ENCODE measurements at regions not wholly inside any gene's neighbourhood (a gene's known extent, or its start where the extent isn't known, plus 50 kb on each side); places are given as distances from the start of the nearest gene placed in this dataset.

DNA sequence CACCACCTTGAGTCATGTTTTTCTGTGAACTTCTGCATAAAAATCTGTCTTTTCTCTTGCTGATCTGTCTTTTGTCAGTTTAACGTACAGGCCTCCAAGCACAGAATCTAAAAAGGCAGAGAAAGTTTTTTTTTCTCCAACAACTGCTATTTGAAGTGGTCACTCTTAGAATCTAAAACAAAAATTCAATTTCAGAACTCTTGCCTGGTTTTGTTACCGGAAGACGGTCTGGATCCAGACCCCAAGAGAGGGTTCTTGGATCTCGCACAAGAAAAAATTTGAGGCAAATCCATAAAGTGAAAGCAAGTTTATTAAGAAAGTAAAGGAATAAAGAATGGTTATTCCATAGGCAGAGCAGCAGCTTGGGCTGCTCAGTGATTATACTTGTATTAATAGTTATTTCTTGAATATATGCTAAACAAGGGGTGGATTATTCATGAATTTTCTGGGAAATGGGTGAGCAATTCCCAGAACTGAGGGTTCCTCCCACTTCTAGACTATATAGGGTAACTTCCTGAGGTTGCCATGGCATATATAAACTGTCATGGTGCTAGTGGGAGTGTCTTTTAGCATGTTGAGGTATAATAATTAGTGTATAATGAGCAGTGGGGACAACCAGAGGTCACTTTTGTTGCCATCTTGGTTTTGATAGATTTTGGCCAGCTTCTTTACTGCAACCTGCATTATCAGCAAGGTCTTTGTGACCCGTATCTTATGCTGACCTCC lies 150.0 kb upstream of the PLEKHA5 start:
- no peak for TF ChIP-seq MXI1 (conservative IDR thresholded peaks at IDR 0.05; ENCODE audit: poor library complexity, severe bottlenecking)
- TF ChIP-seq, protein P1, sequence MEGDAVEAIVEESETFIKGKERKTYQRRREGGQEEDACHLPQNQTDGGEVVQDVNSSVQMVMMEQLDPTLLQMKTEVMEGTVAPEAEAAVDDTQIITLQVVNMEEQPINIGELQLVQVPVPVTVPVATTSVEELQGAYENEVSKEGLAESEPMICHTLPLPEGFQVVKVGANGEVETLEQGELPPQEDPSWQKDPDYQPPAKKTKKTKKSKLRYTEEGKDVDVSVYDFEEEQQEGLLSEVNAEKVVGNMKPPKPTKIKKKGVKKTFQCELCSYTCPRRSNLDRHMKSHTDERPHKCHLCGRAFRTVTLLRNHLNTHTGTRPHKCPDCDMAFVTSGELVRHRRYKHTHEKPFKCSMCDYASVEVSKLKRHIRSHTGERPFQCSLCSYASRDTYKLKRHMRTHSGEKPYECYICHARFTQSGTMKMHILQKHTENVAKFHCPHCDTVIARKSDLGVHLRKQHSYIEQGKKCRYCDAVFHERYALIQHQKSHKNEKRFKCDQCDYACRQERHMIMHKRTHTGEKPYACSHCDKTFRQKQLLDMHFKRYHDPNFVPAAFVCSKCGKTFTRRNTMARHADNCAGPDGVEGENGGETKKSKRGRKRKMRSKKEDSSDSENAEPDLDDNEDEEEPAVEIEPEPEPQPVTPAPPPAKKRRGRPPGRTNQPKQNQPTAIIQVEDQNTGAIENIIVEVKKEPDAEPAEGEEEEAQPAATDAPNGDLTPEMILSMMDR (IDR thresholded peaks at IDR 0.05; ENCODE audit: poor library complexity, severe bottlenecking), result no peak
- TF ChIP-seq SMC3 (conservative IDR thresholded peaks at IDR 0.05; ENCODE audit: poor library complexity), result no peak
- no peak for TF ChIP-seq RAD21 (conservative IDR thresholded peaks at IDR 0.05)
- no peak for TF ChIP-seq EZH2 (IDR thresholded peaks at IDR 0.05; ENCODE audit: borderline replicate concordance, insufficient read depth, low read length, poor library complexity, severe bottlenecking)
- no peak for TF ChIP-seq EP300 (conservative IDR thresholded peaks at IDR 0.05; ENCODE audit: poor library complexity, severe bottlenecking)
- no peak overlapping the region for H3K9ac ChIP-seq (ENCODE audit: low read length)
- no peak overlapping the region for H2AFZ ChIP-seq (ENCODE audit: low read depth, low read length)
- no peak overlapping the region for H3K27ac ChIP-seq (ENCODE audit: low read length)
- H3K79me2 ChIP-seq (replicated peaks; ENCODE audit: insufficient read depth, low read length), result no peaks in the 10 kb centered on the region
- H3K9me3 ChIP-seq (ENCODE audit: low read length), result no peaks in the 10 kb centered on the region
- no peaks in the 10 kb centered on the region for H3F3A ChIP-seq (ENCODE audit: insufficient read depth, low read length, poor library complexity, severe bottlenecking)
- H3K27me3 ChIP-seq (ENCODE audit: insufficient read depth, low read depth, low read length), result no peaks in the 10 kb centered on the region
- no peak overlapping the region for H3K4me3 ChIP-seq (ENCODE audit: low read length)
- no peaks in the 10 kb centered on the region for H4K20me1 ChIP-seq (ENCODE audit: insufficient read depth)
- H3K4me2 ChIP-seq (ENCODE audit: low read length), result no peak overlapping the region
- no peaks in the 10 kb centered on the region for H3K36me3 ChIP-seq (ENCODE audit: insufficient read depth, low read length)
- no peaks in the 10 kb centered on the region for H3K9me2 ChIP-seq (ENCODE audit: insufficient read depth, low read length)

DNA sequence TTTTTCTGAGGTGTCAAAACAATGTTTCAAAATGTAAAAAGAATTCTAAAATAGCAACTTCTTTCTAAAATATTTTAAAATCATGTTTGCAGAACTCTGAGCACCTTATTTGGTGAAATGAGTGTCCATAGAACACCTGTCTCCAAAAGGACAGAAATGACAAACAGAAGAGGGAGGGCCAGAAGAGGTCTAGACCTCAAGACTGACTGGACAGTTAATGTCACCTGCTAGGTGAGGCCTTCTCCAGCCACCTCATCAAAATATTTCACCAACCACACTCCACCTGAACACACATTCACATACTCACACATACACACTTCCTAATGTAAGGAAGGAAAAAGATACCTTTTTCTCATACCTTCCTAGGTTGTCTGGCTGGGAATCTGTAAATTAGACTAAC lies 147.8 kb upstream of the PLEKHA5 start:
- Histone ChIP-seq H3K4me2 (ENCODE audit: low read length) (no peak overlapping the region), H3K27me3 (ENCODE audit: insufficient read depth, low read depth, low read length) (no peaks in the 10 kb centered on the region), H3K9me3 (ENCODE audit: low read length) (no peaks in the 10 kb centered on the region), H3K27ac (ENCODE audit: low read length) (no peak overlapping the region), H3K9me2 (ENCODE audit: insufficient read depth, low read length) (no peaks in the 10 kb centered on the region), H3K4me3 (ENCODE audit: low read length) (no peak overlapping the region), H3K9ac (ENCODE audit: low read length) (no peak overlapping the region), H3K36me3 (ENCODE audit: insufficient read depth, low read length) (no peaks in the 10 kb centered on the region), H3F3A (ENCODE audit: insufficient read depth, low read length, poor library complexity, severe bottlenecking) (no peaks in the 10 kb centered on the region), H4K20me1 (ENCODE audit: insufficient read depth) (no peaks in the 10 kb centered on the region), H3K79me2 (replicated peaks; ENCODE audit: insufficient read depth, low read length) (no peaks in the 10 kb centered on the region), H2AFZ (ENCODE audit: low read depth, low read length) (no peak overlapping the region)
- TF ChIP-seq, protein P2, sequence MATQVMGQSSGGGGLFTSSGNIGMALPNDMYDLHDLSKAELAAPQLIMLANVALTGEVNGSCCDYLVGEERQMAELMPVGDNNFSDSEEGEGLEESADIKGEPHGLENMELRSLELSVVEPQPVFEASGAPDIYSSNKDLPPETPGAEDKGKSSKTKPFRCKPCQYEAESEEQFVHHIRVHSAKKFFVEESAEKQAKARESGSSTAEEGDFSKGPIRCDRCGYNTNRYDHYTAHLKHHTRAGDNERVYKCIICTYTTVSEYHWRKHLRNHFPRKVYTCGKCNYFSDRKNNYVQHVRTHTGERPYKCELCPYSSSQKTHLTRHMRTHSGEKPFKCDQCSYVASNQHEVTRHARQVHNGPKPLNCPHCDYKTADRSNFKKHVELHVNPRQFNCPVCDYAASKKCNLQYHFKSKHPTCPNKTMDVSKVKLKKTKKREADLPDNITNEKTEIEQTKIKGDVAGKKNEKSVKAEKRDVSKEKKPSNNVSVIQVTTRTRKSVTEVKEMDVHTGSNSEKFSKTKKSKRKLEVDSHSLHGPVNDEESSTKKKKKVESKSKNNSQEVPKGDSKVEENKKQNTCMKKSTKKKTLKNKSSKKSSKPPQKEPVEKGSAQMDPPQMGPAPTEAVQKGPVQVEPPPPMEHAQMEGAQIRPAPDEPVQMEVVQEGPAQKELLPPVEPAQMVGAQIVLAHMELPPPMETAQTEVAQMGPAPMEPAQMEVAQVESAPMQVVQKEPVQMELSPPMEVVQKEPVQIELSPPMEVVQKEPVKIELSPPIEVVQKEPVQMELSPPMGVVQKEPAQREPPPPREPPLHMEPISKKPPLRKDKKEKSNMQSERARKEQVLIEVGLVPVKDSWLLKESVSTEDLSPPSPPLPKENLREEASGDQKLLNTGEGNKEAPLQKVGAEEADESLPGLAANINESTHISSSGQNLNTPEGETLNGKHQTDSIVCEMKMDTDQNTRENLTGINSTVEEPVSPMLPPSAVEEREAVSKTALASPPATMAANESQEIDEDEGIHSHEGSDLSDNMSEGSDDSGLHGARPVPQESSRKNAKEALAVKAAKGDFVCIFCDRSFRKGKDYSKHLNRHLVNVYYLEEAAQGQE (IDR thresholded peaks at IDR 0.05; ENCODE audit: borderline replicate concordance), result no peak
- TF ChIP-seq, protein P1 (IDR thresholded peaks at IDR 0.05; ENCODE audit: poor library complexity, severe bottlenecking), result no peak
- TF ChIP-seq SMC3 (conservative IDR thresholded peaks at IDR 0.05; ENCODE audit: poor library complexity) (no peak), EZH2 (IDR thresholded peaks at IDR 0.05; ENCODE audit: borderline replicate concordance, insufficient read depth, low read length, poor library complexity, severe bottlenecking) (no peak), EP300 (conservative IDR thresholded peaks at IDR 0.05; ENCODE audit: poor library complexity, severe bottlenecking) (no peak), MXI1 (conservative IDR thresholded peaks at IDR 0.05; ENCODE audit: poor library complexity, severe bottlenecking) (no peak), POLR2AphosphoS5 (IDR thresholded peaks at IDR 0.05) (no peak), RAD21 (conservative IDR thresholded peaks at IDR 0.05) (no peak), TAF1 (IDR thresholded peaks at IDR 0.05; ENCODE audit: low read depth) (no peak)
